GM18907 (cell line): ENCODE measurements at regions not wholly inside any gene's neighbourhood (a gene's known extent, or its start where the extent isn't known, plus 50 kb on each side); places are given as distances from the start of the nearest gene placed in this dataset.

Source experiments
- ATAC-seq: cut with Tn5 transposase; IDR thresholded peaks from one replicate; pipeline ENCODE4 v1.9.1; 2021; ENCODE audit warnings: mild to moderate bottlenecking, moderate library complexity; ENCODE audit not compliant: unreplicated experiment

GRCh38 chr14:53810221-53810620 lies 146.4 kb downstream of the BMP4 start:
- no peak for ATAC-seq

- ATAC-seq, result no peak
These were observed 148.6 kb downstream of the BMP4 start for GRCh38 chr14:53808042-53808441.

- no peak for ATAC-seq
These were observed 149.1 kb downstream of the BMP4 start for GRCh38 chr14:53807542-53807941.

- ATAC-seq, result no peak
These were observed 149.5 kb downstream of the BMP4 start for GRCh38 chr14:53807108-53807507.

- ATAC-seq, result no peak
These were observed 159.9 kb downstream of the BMP4 start for GRCh38 chr14:53796734-53797133.

- no peak for ATAC-seq
These were observed 162.7 kb downstream of the BMP4 start for GRCh38 chr14:53793790-53794505.

GRCh38 chr14:53792909-53793308 lies 163.7 kb downstream of the BMP4 start:
- ATAC-seq, result no peak

GRCh38 chr14:53790731-53791500 lies 165.7 kb downstream of the BMP4 start:
- ATAC-seq, result no peak

GRCh38 chr14:53788566-53788965 lies 168.1 kb downstream of the BMP4 start:
- no peak for ATAC-seq

GRCh38 chr14:53786045-53786444 lies 170.6 kb downstream of the BMP4 start:
- no peak for ATAC-seq

- no peak for ATAC-seq
These were observed 171.9 kb downstream of the BMP4 start for GRCh38 chr14:53784688-53785087.

GRCh38 chr14:53783256-53783655 lies 173.4 kb downstream of the BMP4 start:
- ATAC-seq, result no peak

- ATAC-seq, result no peak
These were observed 176.5 kb downstream of the BMP4 start for GRCh38 chr14:53780051-53780555.

- ATAC-seq, result no peak
These were observed 177.3 kb downstream of the BMP4 start for GRCh38 chr14:53779301-53779700.

- ATAC-seq, result no peak
These were observed 178.4 kb downstream of the BMP4 start for GRCh38 chr14:53778263-53778662.

GRCh38 chr14:53772936-53773335 lies 183.7 kb downstream of the BMP4 start:
- no peak for ATAC-seq

- no peak for ATAC-seq
These were observed 189.1 kb downstream of the BMP4 start for GRCh38 chr14:53767566-53767965.

GRCh38 chr14:53766601-53767000 lies 190.0 kb downstream of the BMP4 start:
- ATAC-seq, result no peak

GRCh38 chr14:53766106-53766505 lies 190.5 kb downstream of the BMP4 start:
- ATAC-seq, result no peak

GRCh38 chr14:53764846-53765245 lies 191.8 kb downstream of the BMP4 start:
- ATAC-seq, result no peak

- ATAC-seq, result no peak
These were observed 198.5 kb downstream of the BMP4 start for GRCh38 chr14:53758141-53758540.

GRCh38 chr14:53757732-53758131 lies 198.9 kb downstream of the BMP4 start:
- ATAC-seq, result peak; percentile 56
